H9 (cell line): ENCODE measurements at regions not wholly inside any gene's neighbourhood (a gene's known extent, or its start where the extent isn't known, plus 50 kb on each side); places are given as distances from the start of the nearest gene placed in this dataset.

Experiments used
- DNase-seq: peaks from one replicate; pipeline ENCODE4 v3.0.0-alpha.2; 2017
- H2AFZ ChIP-seq: one replicate; pipeline ENCODE4 v1.6.1; 2013; ENCODE audit warnings: mild to moderate bottlenecking, low read length, control low read depth, moderate library complexity
- H2AK5ac ChIP-seq: 2 replicates; pipeline ENCODE4 v1.6.1; 2013; ENCODE audit warnings: low read length, control low read depth, mixed read lengths; ENCODE audit not compliant: insufficient read length
- H2BK120ac ChIP-seq: one replicate; pipeline ENCODE4 v1.6.1; 2013; ENCODE audit warnings: low read depth, mild to moderate bottlenecking, low read length, control low read depth, inconsistent platforms; ENCODE audit not compliant: poor library complexity, severe bottlenecking
- H2BK12ac ChIP-seq: 2 replicates; pipeline ENCODE4 v1.6.1; 2013; ENCODE audit warnings: low read length, control low read depth, mixed read lengths, low read depth; ENCODE audit not compliant: insufficient read length
- H2BK15ac ChIP-seq: 2 replicates; pipeline ENCODE4 v1.6.1; 2013; ENCODE audit warnings: low read depth, low read length, control low read depth
- H2BK20ac ChIP-seq: one replicate; pipeline ENCODE4 v1.6.1; 2013; ENCODE audit warnings: low read depth, mild to moderate bottlenecking, low read length, control low read depth, inconsistent platforms; ENCODE audit not compliant: poor library complexity, severe bottlenecking
- H2BK5ac ChIP-seq: 2 replicates; pipeline ENCODE4 v1.6.1; 2013; ENCODE audit warnings: low read length, control low read depth, mixed read lengths; ENCODE audit not compliant: insufficient read length
- H3K14ac ChIP-seq: 2 replicates; pipeline ENCODE4 v1.6.1; 2013; ENCODE audit warnings: low read length, control low read depth; ENCODE audit not compliant: insufficient read depth
- H3K18ac ChIP-seq: 2 replicates; pipeline ENCODE4 v1.6.1; 2013; ENCODE audit warnings: low read depth, mild to moderate bottlenecking, mixed read lengths, low read length, control low read depth; ENCODE audit not compliant: insufficient read length
- H3K23ac ChIP-seq: 2 replicates; pipeline ENCODE4 v1.6.1; 2013; ENCODE audit warnings: low read length, control low read depth, mixed read lengths, low read depth; ENCODE audit not compliant: insufficient read length
- H3K23me2 ChIP-seq: 2 replicates; pipeline ENCODE4 v1.6.1; 2013; ENCODE audit warnings: low read depth, mild to moderate bottlenecking, mixed read lengths, low read length, control low read depth; ENCODE audit not compliant: insufficient read length, poor library complexity, severe bottlenecking
- H3K27ac ChIP-seq: 2 replicates; pipeline ENCODE4 v1.5.1; 2013; ENCODE audit warnings: low read length, control low read depth, mixed read lengths, low read depth; ENCODE audit not compliant: insufficient read length
- H3K27me3 ChIP-seq: 2 replicates; pipeline ENCODE4 v1.6.1; 2013; ENCODE audit warnings: low read length, control low read depth, inconsistent platforms; ENCODE audit not compliant: insufficient read depth
- H3K4ac ChIP-seq: 2 replicates; pipeline ENCODE4 v1.6.1; 2013; ENCODE audit warnings: low read depth, mild to moderate bottlenecking, control low read depth, inconsistent platforms, low read length, moderate library complexity
- H3K4me1 ChIP-seq: 2 replicates; pipeline ENCODE4 v1.6.1; 2013; ENCODE audit warnings: low read length, control low read depth, inconsistent platforms; ENCODE audit not compliant: insufficient read depth
- H3K4me2 ChIP-seq: 2 replicates; pipeline ENCODE4 v1.6.1; 2013; ENCODE audit warnings: low read length, control low read depth, mixed read lengths; ENCODE audit not compliant: insufficient read length, insufficient read depth
- H3K56ac ChIP-seq: 2 replicates; pipeline ENCODE4 v1.6.1; 2013; ENCODE audit warnings: low read depth, mild to moderate bottlenecking, mixed read lengths, low read length, control low read depth; ENCODE audit not compliant: insufficient read length
- H3K79me1 ChIP-seq: 2 replicates; pipeline ENCODE4 v1.6.1; 2013; ENCODE audit warnings: low read depth, mild to moderate bottlenecking, moderate library complexity, low read length, control low read depth, inconsistent platforms; ENCODE audit not compliant: insufficient read depth, poor library complexity, severe bottlenecking
- H3K79me2 ChIP-seq: 2 replicates; pipeline ENCODE4 v1.6.1; 2013; ENCODE audit warnings: low read length, control low read depth, inconsistent platforms; ENCODE audit not compliant: insufficient read depth
- H3K9ac ChIP-seq: 2 replicates; pipeline ENCODE4 v1.6.1; 2013; ENCODE audit warnings: low read length, control low read depth, mixed read lengths; ENCODE audit not compliant: insufficient read length; ENCODE audit errors: extremely low read depth
- H3K9me3 ChIP-seq: one replicate; pipeline ENCODE4 v1.6.1; 2013; ENCODE audit warnings: low read depth, low read length, inconsistent platforms; ENCODE audit not compliant: control insufficient read depth
- H3T11ph ChIP-seq: one replicate; pipeline ENCODE4 v1.6.1; 2013; ENCODE audit warnings: mild to moderate bottlenecking, low read length, control low read depth, inconsistent platforms
- H4K20me1 ChIP-seq: one replicate; pipeline ENCODE4 v1.6.1; 2013; ENCODE audit not compliant: control insufficient read depth, insufficient read length, insufficient read depth
- H4K5ac ChIP-seq: 2 replicates; pipeline ENCODE4 v1.6.1; 2013; ENCODE audit warnings: low read depth, mild to moderate bottlenecking, mixed read lengths, low read length, control low read depth; ENCODE audit not compliant: insufficient read length
- H4K8ac ChIP-seq: replicated peaks from 2 replicates; pipeline ENCODE4 v1.6.1; 2013; ENCODE audit warnings: low read length, control low read depth, mixed read lengths, low read depth; ENCODE audit not compliant: insufficient read length
- H4K91ac ChIP-seq: 2 replicates; pipeline ENCODE4 v1.6.1; 2013; ENCODE audit warnings: low read depth, mild to moderate bottlenecking, moderate library complexity, mixed read lengths, low read length, control low read depth; ENCODE audit not compliant: insufficient read length
- H3K27ac Mint-ChIP-seq, 3 experiments: 2 replicates in 2 of 3; 3 replicates in 1 of 3; pipeline ENCODE4 v1.8.0; 2020 to 2021; ENCODE audit warnings: mixed read lengths in 3 of 3, mild to moderate bottlenecking in 1 of 3, moderate library complexity in 1 of 3
- H3K27me3 Mint-ChIP-seq: 2 replicates; pipeline ENCODE4 v1.8.0; 2021; ENCODE audit warnings: low read depth, mild to moderate bottlenecking, moderate library complexity, mixed read lengths
- H3K36me3 Mint-ChIP-seq, 3 experiments: 2 replicates in 2 of 3; 3 replicates in 1 of 3; pipeline ENCODE4 v1.8.0; 2020 to 2021; ENCODE audit warnings: low read depth in 3 of 3, mixed read lengths in 3 of 3; ENCODE audit not compliant: insufficient read depth in 1 of 3
- H3K4me1 Mint-ChIP-seq, 2 experiments: 2 replicates each; pipeline ENCODE4 v1.8.0; 2020; ENCODE audit warnings: mixed read lengths in 2 of 2
- H3K4me3 Mint-ChIP-seq, 2 experiments: 2 replicates in 1 of 2; 3 replicates in 1 of 2; pipeline ENCODE4 v1.8.0; 2020 to 2021; ENCODE audit warnings: mild to moderate bottlenecking in 2 of 2, mixed read lengths in 2 of 2, moderate library complexity in 1 of 2
- H3K9me3 Mint-ChIP-seq, 2 experiments: 2 replicates in 1 of 2; 3 replicates in 1 of 2; pipeline ENCODE4 v1.8.0; 2020; ENCODE audit warnings: mild to moderate bottlenecking in 2 of 2, mixed read lengths in 2 of 2, moderate library complexity in 1 of 2
- CTCF ChIP-seq: fragments of 200-600 bp; sonication (generic); conservative IDR thresholded peaks from 3 replicates; pipeline ENCODE4 v1.8.0; 2021; ENCODE audit warnings: antibody characterized with exemption, mild to moderate bottlenecking
- WGBS: extraction: QIAGEN DNeasy Blood & Tissue Kit; methylation state at CpG from one replicate; pipeline ENCODE4 v1.1.7; 2013; ENCODE audit warnings: missing lambda C conversion rate, low lambda C conversion rate, mixed read lengths; ENCODE audit not compliant: insufficient read length; ENCODE audit errors: extremely low coverage; 5-methylcytosine and 5-hydroxymethylcytosine counted together

DNA sequence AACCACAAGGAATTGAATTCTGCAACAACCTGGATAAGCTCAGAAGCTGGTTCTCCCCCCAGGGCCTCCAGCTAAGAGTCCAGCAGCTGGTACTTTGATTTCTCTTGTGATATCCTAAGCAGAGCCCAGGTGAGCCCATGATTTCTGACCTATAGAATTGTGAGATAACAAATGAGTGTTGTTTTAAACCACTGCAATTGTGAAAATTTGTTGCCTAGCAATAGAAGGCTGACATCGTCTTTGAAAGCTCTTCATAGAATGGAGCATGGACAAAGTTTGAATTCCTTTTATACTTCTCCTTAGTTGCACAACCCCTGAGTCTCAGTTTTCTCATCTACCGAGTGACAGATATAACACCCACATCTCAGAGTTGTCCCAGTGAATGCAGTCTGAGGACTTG is 129.9 kb downstream of the TEX36 start:
- H4K20me1 ChIP-seq = no peaks in the 10 kb centered on the region
- no peak overlapping the region for H2BK15ac ChIP-seq
- H3K27ac Mint-ChIP-seq = no peak overlapping the region
- H3K4me2 ChIP-seq = no peak overlapping the region
- no peak overlapping the region for H2AK5ac ChIP-seq
- H3K4me3 Mint-ChIP-seq = no peak overlapping the region
- H3K23ac ChIP-seq = no peak overlapping the region
- WGBS = no CpG with 5 or more reads among the region's 2 CpGs
- H3K27me3 Mint-ChIP-seq = peaks cover 11% of the 10 kb centered on the region
- no peak overlapping the region for H4K5ac ChIP-seq
- no peaks in the 10 kb centered on the region for H3K27me3 ChIP-seq
- H3K14ac ChIP-seq = no peak overlapping the region
- H3K9ac ChIP-seq = no peak overlapping the region
- no peak overlapping the region for H4K91ac ChIP-seq
- H4K8ac ChIP-seq = no peak overlapping the region
- H3T11ph ChIP-seq = no peak overlapping the region
- no peak overlapping the region for H3K18ac ChIP-seq
- H2BK12ac ChIP-seq = no peak overlapping the region
- no peak overlapping the region for H3K56ac ChIP-seq
- DNase-seq = no peak
- no peaks in the 10 kb centered on the region for H3K79me1 ChIP-seq
- no peak overlapping the region for H2BK5ac ChIP-seq
- no peaks in the 10 kb centered on the region for H3K36me3 Mint-ChIP-seq
- no peak overlapping the region for H2AFZ ChIP-seq
- no peaks in the 10 kb centered on the region; the same call in 1 of the 2 replicates for H3K4me1 ChIP-seq
- no peak overlapping the region for H2BK120ac ChIP-seq
- H3K79me2 ChIP-seq = no peaks in the 10 kb centered on the region
- TF ChIP-seq CTCF = no peak
- H3K9me3 ChIP-seq = no peaks in the 10 kb centered on the region
- no peaks in the 10 kb centered on the region for H3K23me2 ChIP-seq
- H2BK20ac ChIP-seq = no peak overlapping the region
- H3K27ac ChIP-seq = no peak overlapping the region
- peaks cover 4 to 6% of the 10 kb centered on the region in 2 experiments; a peak in 3 of 5 replicates for H3K9me3 Mint-ChIP-seq
- peaks cover 10 to 13% of the 10 kb centered on the region in 2 experiments for H3K4me1 Mint-ChIP-seq
- no peak overlapping the region for H3K4ac ChIP-seq
